HG02759 (cell line): ENCODE measurements at regions not wholly inside any gene's neighbourhood (a gene's known extent, or its start where the extent isn't known, plus 50 kb on each side); places are given as distances from the start of the nearest gene placed in this dataset.
A peak's percentile ranks its signal among the peaks of the same experiment; 100 is the strongest.
"Not testable (repeated sequence)": the region's sequence is repeated elsewhere in the genome, so short reads cannot be mapped to it uniquely, and the experiment has no call there.

Experiments
- ATAC-seq: cut with Tn5 transposase; IDR thresholded peaks from one replicate; pipeline ENCODE4 v1.9.1; 2021; ENCODE audit warnings: mild to moderate bottlenecking, moderate library complexity; ENCODE audit not compliant: unreplicated experiment

- ATAC-seq: no peak
These were observed 63.2 kb upstream of the SNX19 start for GRCh38 chr11:130979386-130979972.

DNA sequence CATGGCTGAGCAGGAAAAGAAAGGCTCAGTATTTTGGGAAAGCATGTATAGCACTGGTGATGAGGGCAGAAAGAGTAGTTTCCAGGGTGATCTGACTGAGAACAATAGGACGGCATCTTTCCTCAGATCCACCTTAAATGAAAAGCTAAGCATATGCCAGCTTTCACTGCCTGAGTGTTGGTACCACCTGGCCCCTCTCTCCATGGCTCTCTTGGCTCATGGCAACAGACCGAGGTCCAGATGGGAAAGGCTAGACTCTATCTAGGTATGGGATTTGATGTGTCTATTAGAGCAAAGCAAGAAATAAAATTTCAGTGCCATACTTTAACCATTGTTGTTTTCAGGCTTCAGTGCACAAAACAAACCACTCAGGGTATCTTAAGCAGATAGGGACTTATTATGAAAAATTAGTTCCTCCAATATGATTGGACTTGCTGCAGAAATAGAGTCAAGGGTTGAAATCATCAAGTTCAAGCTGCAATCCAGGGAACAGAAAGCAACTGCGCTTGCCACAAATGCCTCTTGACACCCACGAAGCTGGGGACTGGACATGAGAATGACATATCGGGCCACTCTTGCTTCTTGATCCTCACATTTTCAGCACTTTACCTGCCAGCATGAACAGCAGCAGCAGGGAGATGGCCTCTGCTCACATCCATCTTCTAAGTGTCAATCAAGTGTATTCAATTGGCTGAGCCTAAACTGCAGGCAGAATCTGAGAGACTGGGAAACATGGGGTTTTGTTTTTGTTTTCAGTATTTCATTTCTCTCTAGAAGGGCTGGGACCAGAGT is 64.0 kb upstream of the SNX19 start:
- ATAC-seq: no peak

GRCh38 chr11:130984241-130984640 is 68.0 kb upstream of the SNX19 start:
- not testable (repeated sequence) for ATAC-seq

DNA sequence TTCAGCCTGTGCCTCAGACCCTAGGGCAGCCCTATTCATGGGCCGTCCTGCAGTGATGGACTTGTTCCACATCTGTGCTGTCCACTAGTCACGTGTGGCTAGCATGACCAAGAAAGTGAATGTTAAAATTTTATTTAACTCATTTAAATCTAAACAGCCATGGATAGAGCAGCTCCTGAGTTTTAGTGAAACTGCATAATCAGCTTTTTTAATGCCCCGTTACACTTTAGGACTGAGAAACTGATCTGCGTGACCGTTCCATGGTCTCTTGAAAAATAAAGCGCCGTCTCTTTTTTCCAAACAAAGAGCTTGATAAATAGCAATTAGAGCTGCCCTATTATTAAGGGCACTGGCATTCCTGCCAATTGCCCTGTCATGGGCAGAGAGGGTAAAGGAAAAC is 76.5 kb upstream of the SNX19 start:
- ATAC-seq: no peak

DNA sequence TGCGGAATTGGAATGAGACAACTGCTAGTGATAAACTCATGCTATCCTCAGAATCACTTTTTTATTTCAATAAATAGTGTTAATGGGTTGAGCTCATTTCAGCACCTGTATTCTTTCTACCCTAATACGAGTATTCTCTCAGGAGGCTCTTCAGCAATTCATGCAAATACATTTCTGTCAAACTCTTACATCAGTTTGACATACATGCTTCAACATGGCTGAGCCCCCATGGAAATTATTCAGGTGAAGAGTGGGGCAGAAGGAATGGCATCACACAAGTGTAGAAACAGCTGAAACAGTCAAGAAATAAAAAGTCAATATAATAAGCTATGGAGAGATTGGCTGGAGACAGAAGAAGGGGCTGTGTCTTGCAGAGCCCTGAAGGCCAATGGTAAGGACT is 77.8 kb upstream of the SNX19 start:
- no peak for ATAC-seq

DNA sequence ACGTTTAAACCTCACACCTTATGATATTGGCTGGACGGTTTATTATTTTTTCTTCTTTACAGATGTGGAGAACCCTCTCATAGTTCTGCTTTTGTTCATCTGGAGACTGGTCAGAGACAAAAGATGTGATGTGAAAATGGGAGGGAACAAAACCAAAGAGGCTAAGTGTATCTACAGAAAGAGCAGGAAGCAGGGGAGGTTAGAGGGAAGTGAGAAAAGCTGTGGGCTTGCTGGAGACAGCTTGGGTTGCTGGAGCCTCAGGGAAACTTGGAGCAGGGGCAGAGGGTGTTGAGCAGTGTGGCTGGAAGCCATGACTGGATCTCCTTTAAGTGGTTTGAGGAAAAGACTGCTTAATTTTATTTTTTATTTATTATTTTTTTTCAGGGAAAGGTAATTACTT is 79.0 kb upstream of the SNX19 start:
- no peak for ATAC-seq

- no peak for ATAC-seq
These were observed 81.0 kb upstream of the SNX19 start for GRCh38 chr11:130997278-130997677.

GRCh38 chr11:130999086-130999485 is 82.8 kb upstream of the SNX19 start:
- no peak for ATAC-seq

GRCh38 chr11:130999992-131000770 is 83.9 kb upstream of the SNX19 start:
- no peak for ATAC-seq

- no peak for ATAC-seq
These were observed 85.9 kb upstream of the SNX19 start for GRCh38 chr11:131002145-131002544.

DNA sequence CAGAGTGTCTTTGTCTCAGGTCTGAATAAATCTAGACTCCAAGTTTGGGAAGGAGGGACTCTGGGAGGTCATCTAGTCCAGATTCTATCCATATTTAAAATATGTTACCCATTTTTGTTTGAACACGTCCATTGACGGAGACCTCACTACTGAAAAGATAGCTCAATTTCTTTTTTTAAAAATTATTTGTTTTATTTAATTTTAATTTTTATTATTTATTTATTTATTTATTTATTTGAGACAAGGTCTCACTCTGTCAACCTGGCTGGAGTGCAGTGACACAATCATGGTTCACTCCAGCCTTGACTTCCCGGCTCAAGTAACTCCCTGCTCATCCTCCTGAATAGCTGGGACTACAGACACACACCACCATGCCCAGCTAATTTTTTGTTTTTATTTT is 89.5 kb upstream of the SNX19 start:
- no peak for ATAC-seq

- ATAC-seq: peak; percentile 37
These were observed 108.7 kb upstream of the SNX19 start for GRCh38 chr11:131025020-131025419.

DNA sequence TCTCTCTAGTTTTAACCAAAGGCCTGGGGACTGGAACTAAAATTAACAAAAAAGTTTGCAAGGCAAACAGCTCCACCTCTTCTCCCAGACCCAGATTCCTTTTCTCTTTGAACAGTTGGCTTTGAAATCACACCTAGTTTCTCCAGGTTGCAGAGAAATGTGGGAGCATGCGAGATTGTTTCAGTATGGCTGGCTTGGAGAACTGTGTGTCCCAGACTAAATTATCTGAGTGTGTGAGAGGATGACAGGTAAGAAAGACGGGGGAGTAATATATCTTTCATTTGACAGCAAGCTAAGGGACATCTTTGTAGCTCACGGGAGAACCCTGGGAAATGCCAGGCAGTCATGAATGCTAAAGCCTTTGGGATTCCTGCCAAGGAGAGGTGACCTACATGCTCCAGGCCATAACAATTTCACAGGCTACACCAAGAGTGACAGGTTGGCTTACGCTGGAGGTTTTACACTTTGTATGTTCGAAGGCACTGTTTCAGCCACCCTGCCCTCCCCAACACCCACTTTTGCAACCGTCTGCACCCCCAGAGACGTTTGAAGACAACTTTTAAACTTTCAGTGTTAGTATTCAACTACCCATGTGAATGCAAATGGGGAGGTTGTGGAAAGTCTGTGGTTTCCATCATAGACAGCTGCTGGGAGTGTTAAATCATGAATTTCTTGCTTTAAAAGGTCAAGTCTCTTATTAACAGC is 109.3 kb upstream of the SNX19 start:
- ATAC-seq: peak; percentile 81

DNA sequence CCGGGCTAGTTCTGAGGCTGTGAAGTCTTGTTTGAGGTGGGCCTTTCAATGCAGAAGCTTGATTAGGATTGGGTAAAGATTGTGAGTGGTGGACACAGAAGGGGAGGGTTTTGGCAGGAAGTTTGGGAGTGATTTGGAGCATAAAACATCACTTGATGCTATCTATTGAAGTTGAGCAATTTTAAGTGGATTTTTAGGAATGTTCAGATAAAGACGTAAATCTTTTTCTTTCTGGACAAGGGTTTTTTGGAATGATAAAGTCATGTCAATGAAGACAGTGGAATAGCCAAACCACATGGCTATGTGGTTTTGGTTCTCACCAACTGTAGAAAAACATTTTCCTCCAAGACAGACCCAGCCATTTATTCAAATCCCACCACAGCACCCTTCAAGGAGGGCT is 111.2 kb upstream of the SNX19 start:
- ATAC-seq: no peak

DNA sequence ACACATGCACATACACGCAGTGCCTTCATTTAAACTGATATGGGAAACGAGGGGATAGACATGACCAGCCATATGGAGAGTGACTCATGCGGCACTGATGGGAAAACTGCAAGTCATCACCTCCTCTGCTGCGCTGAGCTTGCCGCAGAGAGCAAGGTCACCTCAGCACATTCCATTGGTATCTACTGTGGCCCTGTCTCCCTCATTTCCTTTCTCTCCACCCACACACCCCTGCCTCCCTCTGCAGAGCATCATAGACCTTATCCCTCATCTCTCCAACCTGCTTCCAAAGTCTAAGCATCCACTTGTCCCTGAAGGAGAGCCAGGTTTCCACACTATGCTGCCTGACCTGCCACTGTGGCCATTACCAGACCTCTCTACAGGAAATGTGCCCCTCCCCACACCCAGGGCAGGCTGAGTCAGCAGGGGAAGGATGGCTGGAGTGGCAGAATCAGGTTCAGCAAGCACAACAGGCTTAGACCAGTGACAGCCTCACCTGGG is 116.9 kb upstream of the SNX19 start:
- no peak for ATAC-seq

- ATAC-seq: no peak
These were observed 120.2 kb upstream of the SNX19 start for GRCh38 chr11:131036514-131036913.

- no peak for ATAC-seq
These were observed 121.6 kb upstream of the SNX19 start for GRCh38 chr11:131037873-131038272.

GRCh38 chr11:131038597-131038996 is 122.3 kb upstream of the SNX19 start:
- ATAC-seq: peak; percentile 52

DNA sequence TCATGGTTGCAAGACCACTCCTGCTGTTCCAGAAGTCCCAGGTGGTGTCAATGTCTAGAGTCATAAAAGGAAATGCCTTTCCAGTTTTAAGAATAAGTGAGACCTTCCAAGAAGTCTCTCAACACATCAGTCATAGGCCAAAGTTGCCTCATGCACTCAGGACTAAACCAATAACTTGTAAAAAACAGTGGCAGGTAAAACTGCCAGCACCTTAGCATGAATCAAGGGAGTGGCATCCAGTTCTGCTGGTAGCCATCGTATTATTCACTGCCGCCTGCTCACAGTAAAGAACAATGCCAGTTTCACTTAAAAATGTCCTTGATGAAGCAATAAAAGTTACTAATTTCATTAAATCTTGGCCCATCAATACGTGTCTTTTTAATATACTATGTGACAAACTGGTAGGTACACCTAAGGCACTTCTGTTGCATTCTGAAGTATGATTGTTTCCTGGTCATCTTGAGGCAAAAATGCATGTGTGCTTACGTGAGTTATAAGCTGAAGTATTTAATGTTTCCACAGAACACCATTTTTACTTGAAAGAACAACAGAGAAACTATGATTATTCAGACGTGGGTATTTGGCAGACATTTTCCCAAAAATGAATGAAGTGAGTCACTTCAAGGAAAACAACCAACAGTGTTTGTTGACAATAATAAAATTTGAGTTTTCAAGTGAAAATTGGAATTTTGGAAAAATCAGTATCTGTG is 125.2 kb upstream of the SNX19 start:
- ATAC-seq: no peak

DNA sequence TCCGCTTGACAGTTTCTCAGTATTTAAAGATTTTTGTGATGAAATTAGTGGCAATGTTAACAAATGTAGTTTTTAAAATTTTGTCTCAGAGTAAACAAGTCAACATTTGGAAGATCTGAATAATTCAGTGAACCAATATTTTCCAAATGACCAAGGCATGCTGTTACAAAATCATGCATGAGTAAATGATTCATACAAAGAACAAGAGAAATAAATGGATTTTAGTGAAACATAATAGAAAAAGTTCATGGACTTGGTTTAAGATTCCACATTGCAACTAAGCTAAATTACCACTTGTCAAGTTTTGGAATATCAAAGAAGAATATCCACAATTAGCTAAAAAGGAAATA is 125.7 kb upstream of the SNX19 start:
- no peak for ATAC-seq

GRCh38 chr11:131043251-131043650 is 127.0 kb upstream of the SNX19 start:
- no peak for ATAC-seq
